Limb (tissue), 2 donors: ENCODE measurements at regions not wholly inside any gene's neighbourhood (a gene's known extent, or its start where the extent isn't known, plus 50 kb on each side); places are given as distances from the start of the nearest gene placed in this dataset.

ENCODE experiments used
- DNase-seq, 2 donors: peaks; one replicate each; pipeline ENCODE4 v3.0.0-alpha.2; 2016; ENCODE audit errors: extremely low spot score in 2 of 2

DNA sequence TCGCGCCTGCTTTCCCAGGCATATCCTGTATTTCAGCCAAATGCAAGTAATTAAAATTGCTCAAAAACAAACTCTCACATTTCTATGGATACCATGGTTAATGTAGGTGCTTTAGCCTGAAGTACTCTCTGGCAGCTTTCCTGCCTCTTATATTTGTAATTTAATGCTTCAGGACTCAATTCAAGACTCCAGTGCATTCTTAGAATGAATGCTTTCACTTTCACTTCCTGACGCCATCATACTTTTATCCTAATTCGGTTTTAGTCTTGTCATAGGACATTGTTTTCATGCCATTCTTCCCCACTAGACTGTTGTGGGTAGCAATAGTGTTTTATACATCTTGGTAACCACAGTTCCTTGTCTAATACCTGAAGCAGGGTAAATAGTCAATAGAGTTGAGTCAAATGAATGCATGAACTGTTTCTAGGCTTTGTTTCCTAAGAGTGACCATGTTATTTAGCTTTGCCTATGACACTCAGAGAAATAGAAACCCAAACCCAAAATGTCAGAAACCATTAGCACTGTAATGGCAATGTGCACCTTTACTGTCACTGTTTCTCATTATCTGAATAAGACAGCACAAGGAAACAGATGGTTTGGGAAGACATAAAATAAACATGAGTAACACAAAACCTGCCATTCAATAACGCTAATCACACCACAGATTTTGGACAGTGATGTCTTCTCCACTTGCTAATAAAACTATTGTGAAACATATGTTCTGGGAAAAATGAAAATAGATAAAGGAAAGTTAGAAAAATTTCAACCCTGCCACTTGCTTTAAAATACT is 705.5 kb downstream of the CDH11 start:
- DNase-seq = peak in 1 of 2 donors; percentile 45

DNA sequence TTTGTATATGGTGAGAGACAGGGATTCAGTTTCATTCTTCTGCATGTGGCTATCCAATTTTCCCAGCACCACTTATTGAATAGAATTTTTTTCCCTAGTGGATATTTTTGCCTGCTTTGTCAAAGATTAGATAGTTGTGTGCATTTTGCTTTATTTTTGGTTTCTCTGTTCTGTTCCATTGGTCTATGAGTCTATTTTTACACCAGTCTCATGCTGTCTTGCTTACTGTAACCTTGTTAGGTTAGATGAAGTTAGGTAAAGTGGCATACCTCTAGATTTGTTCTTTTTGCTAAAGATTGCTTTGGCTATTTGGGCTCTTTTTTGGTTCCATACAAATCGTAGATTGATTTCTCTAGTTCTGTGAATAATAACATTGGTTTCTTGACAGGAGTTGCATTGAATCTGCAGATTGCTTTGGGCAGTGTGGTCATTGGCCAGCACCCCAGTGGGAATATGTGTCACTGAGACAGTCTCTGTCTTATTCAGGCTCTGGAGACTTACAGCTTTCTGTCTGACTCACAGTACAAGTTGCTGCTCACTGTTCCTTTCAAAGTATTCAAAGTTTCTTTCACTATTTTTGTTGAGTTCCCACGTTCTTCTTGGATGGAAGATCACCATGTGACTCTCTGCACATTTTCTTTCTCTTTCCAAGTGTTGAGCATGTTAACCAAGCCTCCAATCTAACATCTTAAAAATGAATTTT is 709.1 kb downstream of the CDH11 start:
- no peak for DNase-seq

DNA sequence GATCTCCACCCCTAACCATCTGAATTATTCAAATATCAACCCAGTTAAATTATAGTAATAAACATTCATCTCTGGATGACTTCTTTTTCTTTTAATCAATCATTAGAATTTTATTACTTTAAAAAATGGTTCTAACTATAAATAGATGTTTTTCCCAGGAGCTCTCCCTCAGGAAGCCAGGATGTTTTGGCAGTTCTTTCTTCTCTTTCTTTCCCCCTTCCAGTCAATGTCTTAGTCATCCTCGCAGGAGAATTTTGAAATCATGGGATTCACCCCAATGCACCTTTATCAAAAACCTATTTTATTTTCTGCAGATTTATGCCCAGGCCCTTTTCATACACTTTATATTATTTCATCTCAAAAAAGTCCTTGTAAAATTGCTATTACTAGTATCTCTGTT is 711.6 kb downstream of the CDH11 start:
- no peak for DNase-seq

DNA sequence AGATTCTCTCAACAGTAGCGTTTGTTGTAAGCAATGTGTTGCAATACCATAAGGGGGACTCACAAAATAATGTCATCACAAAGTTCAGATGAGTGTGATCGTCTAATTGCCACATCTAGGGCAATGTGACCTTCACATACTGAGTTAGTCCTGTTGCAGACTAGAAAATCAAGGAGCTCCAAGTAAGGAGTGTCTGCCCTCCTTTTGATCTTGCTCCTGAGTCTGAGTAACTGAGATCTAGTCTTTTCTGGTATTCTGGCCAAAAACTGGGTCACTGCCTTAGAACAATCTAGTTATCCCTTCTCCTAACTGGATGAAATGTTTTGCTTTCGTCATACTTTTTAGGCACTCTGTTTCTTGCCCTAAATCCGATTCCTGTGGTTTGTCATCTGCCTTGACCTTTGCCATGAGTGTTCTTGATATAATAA is 712.1 kb downstream of the CDH11 start:
- no peak for DNase-seq

DNA sequence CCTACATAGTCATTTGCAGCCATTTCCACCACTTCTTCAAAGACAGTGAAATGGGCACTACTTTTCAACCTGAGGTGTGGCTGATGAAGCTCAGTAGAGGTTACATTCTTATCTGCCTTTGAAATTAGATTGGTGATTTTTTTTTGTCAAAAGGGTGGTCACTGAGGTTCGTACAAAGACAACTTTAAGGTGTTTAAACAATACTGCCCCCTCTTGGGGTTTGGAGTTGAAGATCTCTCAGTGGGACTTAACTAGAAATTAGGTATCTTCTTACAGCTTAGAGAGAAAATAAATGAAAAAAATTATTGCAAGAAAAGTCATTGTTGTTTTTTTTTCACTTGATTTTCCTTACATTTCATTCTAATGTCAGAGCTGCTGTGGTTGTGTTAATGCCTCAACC is 713.2 kb downstream of the CDH11 start:
- no peak for DNase-seq

DNA sequence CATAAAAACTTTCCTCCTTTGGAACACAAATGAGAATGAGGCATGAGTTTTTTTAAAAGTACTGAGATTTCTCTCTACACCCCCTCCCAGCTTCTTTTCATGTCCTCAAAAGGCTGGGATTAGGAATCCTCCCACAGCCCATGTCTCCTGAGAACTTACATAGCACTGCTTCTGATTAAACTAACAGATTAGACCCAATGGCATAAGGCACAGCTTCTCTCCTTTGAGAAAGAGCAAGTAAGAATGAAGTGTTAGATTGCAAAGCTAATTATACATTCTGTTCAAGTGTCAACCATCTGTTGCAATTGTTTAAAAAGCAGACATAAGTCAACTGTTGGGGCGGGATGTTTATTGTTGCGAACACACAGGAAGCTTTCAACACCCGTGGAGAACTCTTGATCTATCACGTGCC is 715.1 kb downstream of the CDH11 start:
- DNase-seq = no peak

DNA sequence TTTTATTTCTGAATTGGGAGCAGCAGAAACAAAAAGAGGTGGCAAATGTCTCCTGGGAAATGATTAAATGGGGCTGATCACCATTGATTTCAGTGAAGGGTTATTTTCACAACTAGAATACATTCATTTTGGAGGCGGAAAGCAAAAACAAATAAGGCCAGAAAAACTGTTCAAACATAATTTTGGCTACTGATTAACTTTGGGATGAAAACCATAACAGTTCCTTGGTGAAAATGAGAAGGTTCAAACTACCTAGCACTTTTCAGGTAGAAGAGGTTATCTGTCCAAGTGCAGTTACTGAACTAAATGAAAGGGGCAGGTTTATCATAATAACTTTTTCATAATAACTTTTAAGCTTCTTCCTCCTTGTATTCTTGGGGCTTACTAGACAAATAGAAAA is 718.5 kb downstream of the CDH11 start:
- no peak for DNase-seq

DNA sequence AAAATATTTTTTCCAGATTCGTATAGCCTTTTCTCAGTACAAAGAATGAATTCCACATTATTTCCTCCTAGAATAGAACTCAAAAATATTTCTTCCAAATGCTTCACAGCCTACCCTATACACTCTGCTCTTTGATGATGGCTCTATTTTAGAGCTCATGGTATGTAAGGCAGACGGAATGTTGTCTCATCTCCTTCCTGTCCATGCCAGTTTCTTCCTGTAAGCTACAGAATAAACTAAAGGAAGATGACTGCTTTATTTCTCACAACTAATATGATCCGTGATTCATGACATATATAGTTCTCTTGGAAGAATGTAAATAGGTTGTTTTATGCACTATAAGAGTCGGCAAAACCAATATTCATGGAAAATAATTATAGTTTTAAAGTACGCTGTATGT is 723.1 kb downstream of the CDH11 start:
- DNase-seq = no peak

DNA sequence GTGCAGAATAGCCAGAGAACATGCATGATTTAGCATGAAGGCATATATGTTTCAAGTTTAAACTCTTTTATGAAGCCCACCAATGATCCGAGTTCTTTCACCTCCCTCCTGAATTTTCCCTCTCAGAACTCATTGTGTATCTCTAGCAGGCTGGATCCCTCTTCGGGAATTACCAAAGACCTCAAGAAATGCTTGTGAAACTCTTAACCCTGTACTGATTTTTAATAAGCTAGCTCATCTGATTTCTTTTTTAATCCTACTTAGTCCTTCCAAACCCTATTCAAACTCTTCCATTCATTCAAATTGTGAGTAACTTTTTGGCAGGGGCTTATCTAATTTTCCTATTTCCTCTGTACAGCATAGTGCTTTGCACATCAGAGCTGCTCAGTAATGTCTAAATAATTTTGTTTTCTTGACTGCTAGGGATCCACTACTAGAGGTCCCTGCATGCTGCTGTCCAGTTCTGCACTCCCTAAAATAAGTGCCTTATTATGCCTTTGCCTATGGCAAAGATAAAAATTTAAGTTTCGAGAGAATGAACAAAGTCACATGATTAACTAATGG is 723.8 kb downstream of the CDH11 start:
- no peak for DNase-seq

DNA sequence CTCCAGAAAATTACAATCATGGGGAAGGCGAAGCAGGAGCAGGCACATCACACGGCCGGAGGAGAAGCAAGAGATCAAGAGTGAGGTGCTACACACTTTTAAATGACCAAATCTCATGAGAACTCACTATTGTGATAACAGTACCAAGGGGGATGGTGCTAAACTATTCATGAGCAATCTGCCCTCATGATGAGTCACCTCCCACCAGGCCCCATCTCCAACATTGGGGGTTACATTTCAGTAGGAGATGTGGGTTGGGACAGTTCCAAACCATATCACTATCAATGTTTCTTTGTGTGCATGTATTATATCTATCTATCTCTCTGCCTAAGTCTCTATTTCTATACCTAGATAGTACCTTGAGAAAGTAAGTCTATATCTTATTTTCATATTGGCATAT is 724.8 kb downstream of the CDH11 start:
- DNase-seq = no peak

DNA sequence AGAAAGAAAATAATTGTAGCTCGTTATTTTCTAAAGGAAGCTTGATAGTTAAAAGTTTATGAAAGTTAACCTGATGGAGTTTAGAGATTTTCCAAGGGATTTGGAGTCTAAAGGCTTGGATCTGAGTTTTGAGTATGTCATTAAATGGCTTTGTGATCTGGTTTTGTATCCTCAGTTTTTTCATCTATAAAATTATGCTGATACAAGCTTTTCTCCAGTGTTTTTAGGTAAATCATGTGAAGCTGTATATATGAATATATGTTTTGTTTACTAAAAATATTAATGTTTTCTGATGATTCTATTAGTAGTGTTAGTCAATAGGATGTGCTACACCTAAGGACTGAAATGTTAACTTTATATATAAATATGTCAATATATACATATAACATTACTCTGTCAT is 727.8 kb downstream of the CDH11 start:
- DNase-seq = no peak

DNA sequence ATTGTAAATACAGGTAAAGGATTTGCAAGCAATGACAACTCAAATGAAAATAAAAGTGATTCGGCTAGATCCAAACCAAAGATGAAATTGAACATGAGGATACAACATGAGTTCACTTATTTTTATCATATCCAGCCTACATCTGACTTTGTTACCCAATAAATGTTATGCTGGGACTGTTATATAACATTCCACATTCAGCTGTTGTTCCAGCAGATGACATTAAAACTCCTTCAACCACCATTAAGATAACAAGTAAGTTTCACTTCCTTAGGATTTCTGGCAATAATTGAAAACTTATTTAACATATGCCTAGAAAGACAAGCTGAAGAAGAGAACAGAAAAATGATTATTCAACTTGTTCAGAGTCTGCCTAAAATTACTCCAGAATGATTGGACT is 729.4 kb downstream of the CDH11 start:
- no peak for DNase-seq

DNA sequence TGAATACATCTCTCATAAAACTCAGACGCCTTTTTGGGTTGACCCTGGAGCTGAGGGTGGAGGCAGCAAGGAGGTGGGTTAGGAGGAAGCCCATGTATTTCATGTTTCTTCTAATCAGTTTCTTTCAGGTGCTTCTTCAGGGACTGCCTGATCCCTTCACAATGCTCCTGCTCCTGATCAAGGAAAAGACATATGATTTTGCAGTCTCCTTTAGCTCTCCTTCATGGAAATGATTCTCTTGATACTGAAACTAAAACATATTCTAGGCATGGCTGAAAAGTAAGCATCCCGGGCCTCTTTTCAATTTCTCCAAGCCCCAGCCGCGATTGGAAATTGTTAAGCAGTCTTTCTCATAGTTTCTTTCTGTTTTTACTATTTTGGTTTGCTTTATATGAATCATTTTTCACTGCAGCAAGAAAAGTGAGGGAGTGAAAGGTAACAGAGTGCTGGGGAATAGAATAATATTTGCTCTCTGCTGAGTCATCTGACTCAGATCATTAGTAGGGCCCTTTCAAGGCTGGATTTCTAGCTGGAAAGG is 730.7 kb downstream of the CDH11 start:
- no peak for DNase-seq

DNA sequence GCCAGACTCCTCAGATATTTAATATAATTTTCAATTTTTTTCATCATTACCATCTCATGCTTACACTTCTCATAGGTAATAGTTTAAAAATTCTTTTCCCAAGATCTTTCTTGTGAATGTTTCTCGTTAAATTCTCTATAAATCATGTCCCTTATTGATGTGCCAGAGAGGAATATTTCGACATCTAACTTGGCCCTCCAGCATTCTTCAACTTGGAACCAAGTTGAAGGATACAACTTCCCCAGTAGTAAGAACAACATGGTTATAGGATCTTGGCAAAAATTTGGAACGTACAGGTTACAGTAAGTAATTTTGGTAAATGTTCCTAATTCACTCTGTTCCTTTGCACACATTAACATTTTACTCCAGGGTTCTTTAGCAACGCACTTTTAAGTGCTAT is 731.8 kb downstream of the CDH11 start:
- DNase-seq = no peak

DNA sequence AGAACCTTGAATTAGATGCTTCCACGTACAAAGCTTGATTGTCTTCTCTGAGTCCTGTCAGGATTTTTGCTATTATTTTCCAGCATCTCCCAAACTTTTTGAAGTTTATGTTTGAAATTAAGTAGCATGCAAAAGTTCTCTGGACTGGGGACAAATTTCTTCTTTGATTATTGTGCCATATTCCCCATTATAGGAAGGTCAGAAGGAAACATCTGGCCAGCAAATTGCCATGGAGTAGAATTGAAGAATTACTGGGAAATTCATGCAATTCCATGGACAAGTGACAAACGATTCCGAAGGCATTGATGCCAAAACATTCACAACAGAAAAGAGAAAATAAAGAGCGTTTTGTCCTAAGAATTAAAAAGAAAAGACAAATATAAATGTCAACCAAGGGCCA is 737.2 kb downstream of the CDH11 start:
- no peak for DNase-seq

DNA sequence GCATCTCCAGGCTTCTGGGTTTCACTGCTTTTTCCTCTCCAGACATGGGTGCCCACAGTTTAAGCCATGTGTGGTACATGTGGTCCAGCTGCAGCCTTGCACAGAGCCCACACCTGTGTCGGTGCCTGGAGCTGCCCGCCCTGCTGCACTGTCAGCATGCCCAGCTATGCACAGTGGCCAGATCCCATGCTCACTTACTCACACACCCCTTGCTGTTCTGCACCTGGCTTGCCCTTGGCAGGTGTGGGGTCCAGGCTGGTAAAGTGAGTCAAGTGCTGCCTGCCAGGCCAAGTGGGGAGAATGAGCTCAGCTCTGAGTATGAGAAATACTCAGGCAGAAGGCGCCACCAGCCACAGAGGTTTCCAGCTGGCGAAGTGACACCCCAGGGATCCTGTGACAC is 739.9 kb downstream of the CDH11 start:
- no peak for DNase-seq

DNA sequence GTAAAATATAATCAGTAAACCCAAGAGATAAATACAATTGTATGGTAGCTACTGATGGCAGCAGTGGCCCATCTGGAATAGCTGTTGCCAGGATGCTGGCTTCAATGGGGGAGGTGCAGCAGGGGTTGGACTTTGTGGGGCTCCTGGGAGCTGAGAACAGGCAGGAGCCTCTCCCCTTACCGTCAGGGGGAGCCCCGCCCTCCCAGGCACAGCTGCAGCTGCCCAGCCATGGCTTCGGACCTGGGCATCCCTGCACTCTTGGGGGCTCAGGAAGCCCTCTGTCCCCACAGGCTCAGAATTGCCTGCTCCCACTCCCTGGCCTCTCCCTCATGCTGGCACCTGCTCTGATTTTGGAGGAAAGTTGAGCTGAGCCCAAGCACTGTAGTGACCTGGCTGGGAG is 741.1 kb downstream of the CDH11 start:
- no peak for DNase-seq

DNA sequence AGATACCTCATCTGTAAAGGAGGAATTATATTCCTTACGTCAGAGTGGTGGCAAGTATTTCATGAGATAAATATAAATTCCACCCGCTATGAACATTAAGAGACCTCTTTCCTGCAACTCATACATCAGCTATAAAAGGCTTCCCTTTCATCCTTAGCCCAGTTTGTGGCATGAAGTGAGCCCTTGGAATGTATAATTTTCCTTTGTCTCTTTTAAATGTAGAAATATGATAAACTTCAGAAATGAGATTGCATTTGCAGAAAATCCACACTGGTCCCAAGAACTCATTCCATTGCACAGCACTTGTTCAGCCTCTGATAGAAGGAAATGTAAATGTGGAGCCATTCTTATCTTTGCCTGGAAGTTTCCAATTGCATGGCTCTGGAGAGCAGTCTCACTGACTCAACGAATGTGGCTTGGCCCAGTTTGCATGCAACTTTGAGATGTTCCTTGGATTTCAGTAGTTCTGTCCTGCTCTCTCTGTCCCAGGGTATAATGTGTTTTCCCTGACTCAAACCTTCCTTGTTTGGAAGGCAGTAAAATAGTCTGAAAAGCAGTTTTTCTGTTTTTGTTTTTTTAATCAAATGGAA is 746.4 kb downstream of the CDH11 start:
- DNase-seq = no peak

DNA sequence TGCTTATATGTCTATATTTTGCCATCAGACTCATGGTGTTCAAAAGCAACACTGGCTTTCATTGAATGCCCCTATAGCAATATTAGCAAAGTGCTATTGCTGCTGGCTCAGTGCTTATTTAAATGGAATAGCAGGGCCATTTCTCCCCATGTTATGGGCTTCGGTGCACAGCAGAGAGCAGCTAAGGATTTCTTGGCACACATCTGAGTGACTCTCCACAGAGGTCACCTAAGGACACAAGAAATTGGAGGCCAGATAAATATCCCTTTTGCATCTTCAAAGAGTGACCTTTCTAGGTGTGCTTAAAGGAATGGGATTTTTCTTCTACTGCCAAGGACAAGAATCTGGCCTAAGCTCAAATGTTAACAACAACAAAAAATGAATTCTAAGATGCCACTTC is 751.8 kb downstream of the CDH11 start:
- no peak for DNase-seq

DNA sequence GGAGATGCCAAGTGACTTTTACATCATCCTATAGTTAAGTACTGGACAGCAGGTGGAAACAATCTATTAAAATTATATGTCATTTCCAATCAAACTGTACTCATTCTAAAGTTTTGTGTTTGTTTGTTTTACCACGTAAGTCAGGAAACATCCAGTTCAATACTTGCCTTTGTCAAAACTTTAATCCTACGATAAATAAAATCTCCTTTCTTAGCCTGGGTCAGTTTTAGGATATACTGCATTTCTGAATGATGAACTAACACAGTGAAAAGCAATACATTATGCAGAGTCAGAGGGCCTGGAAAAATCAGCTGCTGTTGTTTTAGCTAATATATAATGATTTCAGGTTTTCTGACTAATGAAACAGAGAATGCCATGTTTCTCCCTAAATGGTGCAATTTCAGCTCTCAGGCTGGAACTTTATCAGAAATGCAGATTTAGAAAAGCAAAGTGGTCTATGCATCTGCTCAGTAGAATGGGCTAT is 756.4 kb downstream of the CDH11 start:
- DNase-seq = no peak

DNA sequence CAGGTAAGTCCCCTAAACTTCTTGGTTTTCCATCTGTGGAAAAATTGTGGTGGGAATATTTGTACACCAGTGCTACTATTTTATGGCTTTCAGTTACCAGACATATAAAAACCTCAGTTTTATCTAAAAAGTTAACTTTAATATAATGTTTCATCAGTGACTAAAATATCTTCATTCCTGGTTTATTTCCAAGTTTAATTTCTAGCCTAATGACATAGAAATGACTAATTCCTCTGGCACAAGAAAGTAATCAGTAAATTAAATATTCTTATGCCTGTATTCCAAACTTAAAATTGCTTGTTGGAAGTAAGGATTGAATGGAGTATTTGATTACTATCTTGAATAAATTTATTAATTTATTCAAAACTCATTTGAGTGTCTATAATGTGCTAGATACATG is 757.0 kb downstream of the CDH11 start:
- DNase-seq = no peak

DNA sequence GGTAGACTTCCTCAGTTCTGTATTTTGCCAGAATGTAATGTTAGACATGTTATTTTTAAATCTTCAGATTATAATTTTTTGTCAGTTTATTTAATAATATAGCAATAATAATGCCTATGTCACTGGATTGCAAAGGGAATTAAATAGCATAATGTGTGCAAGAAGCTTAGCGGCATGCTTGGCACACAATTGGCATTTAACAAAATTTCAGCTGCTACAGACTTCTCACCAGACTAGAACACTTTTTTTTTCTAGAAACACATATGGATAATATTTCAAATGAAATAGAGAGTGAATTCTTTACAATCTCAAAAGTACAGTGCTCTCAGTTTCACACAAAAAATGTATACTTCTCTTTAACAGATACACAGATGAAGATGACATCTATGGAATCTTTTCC is 757.4 kb downstream of the CDH11 start:
- no peak for DNase-seq
